ENCODE measurements at regions not wholly inside any gene's neighbourhood (a gene's known extent, or its start where the extent isn't known, plus 50 kb on each side); places are given as distances from the start of the nearest gene placed in this dataset.
A peak's percentile ranks its signal among the peaks of the same experiment; 100 is the strongest.
"Not testable (repeated sequence)": the region's sequence is repeated elsewhere in the genome, so short reads cannot be mapped to it uniquely, and the experiment has no call there.

DNA sequence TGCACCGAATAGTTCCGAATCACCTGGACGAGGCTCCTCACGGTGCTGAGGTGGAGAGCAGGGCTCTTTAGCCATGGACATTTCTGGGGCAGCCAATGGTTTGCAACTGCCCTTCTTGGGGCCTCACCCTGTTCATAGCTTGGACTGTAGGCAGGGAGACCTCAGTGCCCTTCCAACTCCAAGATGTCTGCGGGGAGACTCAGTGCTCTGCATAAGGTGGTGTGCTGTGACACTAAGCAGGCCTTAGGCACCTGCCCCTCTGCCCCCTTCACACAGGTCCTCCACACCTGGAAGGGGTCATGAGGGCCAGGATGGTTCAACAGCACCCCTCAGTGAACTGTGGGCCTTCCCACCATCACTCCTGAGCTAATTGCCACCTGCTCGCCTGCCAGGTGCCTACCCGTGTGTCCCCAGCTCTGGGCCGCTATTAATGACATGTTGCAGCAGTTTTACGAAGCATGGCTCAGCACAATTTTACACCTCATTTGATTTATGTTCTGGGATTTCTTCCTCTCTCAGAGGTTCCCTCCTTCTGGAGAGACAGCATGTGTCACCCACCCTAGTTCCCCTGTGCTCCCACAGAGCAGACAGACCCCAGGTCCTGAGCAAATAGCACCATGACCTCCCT, 101.2 kb upstream of the SMAD3 start:
- DNase-seq (ENCODE audit: low read depth): no peak

DNA sequence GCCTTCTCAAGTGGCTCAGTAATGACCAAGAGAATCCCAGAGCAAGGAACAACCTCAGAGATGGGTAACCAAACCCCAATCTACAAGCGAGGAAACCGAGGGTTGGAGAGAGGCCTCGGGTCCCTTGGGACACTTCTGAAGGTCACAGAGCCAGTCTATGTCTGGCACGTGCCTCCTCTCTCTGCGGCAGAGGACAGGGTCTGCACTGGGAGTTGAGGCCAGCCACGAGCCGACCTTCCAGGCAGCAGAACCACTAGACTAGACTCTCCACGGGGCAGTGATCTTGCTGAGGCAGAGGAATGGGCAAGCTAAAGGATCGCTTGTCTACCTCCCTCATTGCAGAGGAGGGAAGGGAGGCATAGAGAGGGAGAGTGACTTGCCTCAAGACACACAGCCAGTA, 100.6 kb upstream of the SMAD3 start:
- DNase-seq (ENCODE audit: low read depth): no peak

DNA sequence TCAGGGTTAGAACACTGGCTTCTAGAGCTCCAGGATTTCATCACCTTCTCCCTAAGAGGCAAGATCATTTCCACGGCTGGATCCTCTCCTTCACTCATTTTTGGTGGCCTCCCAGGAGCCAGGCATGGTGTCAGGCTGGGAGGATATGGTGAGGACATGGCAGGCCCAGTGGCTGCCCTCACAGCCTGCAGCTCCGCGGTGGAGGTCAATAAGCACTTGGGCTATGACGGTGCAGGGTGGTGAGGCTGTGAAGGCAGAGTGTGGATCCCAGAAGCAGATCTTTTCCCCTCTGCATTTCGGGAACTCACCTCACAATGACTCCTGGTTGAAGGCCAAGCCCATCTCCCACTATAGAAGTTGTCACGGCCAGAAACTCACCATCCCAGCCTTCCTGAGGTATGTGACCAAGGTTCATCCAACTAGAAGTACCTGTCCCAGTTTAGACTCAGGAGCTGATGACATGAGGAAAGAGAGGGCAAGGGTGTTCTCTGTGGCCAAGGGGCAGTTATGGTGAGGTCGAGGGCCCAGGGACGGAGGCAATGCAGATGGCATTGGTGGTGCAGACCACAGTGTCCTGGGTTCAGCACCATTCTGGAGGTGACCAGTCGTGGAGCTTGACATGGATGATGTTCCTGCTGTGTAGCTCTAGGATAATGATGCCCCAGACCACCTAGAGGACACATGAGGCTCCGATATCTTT, 100.1 kb upstream of the SMAD3 start:
- DNase-seq (ENCODE audit: low read depth): no peak

DNA sequence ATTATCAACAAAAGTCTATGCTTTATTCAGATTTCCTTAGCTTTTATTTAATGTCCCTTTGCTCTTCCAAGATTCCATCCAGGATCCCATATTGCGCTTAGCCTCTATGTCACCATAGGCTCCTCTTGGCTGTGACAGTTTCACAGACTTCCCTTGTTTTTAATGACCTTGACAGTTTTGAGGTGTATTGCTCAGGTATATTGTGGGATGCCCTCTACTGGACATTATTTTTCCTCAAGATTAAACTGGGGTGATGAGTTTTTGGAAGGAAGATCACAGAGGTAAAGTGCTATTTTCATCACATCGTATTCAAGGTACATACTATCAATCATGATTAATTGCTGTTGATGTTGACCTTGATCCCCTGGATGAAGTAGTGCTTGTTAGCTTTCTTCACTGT, 99.1 kb upstream of the SMAD3 start:
- DNase-seq (ENCODE audit: low read depth): no peak

DNA sequence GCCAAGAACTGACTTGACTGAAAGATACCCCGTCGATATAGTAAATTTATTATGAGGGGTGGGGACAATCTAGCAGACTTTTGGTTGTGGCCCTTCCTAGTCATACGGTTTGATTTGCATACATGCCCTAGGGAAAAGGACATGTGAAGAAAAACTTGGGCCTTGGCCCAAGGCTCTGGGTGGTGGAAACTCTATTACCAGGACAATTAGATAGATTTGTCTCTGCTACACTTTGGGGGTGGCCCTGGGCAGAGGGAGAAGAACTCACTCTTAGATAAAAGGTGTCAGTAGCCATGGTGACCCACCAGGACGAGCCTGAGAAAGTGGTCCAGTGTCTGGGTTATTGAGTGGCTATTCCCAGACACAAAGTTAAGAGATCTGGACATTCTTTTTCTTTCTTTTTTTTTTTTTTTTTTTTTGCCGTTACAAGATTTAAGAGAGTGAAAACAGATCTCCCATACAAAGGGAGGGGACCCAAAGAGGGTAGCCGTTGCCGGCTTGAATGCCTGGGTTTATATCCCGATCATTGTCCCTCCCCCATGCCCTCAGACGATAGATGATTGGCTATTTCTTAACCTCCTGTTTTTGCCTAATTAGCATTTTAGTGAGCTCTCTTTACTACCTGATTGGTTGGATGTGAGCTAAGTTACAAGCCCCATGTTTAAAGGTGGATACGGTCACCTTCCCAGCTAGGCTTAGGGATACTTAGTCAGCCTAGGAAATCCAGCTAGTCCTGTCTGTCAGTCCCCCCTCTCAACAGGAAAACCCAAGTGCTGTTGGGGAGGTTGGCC, 96.4 kb upstream of the SMAD3 start:
- no peak for DNase-seq (ENCODE audit: low read depth)

DNA sequence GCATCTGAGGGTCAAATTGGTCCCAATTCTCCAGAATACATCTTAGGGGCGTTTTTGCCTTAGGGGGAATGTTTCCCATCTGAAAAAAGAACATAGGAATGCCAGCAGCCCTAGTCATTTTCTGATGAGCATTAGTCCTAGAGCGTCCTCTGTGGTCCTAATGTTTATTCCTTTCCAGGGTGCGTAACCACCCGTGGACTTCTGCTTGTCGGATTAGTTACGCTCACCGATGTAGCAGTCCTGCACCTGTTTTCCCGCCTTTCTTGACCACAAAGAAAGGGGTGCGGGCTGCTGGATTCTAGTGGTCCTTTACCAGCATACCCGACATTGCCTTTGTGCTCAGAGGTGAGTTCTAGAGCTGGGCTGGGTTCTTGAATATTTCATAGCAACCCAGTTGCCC, 91.3 kb upstream of the SMAD3 start:
- DNase-seq (ENCODE audit: low read depth): not testable (repeated sequence)

DNA sequence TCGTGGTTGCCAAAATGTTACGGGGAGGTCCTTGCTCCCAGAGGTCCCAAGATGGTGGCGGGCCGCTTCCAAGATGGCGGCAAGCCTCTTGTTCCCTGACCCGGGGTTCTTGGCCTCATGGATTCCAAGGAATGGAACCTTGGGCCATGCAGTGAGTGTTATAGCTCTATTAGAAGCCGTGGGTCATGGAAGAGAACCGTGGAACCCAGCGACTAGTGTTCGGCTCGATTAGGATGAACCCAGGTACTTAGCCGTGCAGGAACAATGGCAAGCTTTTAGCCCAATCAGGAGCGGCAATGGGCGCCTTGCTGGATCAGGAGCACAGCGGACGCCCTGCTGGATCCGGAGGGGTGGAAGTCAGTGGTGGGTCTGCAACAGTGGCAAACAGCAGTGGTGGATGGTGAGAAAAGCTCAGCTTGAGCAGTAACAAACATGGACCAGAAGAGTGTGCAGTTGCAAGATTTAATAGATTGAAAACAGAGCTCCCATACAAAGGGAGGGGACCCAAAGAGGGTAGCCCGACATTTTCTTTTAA, 89.2 kb upstream of the SMAD3 start:
- not testable (repeated sequence) for DNase-seq (ENCODE audit: low read depth)

DNA sequence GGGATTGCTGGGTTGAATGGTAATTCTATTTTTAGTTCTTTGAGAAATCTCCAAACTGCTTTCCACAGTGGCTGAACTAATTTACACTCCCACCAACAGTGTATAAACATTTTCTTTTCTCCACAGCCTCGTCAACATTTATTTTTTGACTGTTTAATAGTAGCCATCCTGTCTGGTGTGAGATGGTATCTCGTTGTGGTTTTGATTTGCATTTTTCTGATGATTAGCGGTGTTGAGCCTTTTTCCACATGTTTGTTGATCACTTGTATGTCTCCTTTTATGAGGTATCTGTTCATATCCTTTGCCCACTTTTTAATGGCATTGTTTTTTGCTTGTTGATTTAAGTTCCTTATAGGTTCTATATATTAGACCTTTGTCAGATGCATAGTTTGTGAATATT, 85.1 kb upstream of the SMAD3 start:
- DNase-seq (ENCODE audit: low read depth): not testable (repeated sequence)

DNA sequence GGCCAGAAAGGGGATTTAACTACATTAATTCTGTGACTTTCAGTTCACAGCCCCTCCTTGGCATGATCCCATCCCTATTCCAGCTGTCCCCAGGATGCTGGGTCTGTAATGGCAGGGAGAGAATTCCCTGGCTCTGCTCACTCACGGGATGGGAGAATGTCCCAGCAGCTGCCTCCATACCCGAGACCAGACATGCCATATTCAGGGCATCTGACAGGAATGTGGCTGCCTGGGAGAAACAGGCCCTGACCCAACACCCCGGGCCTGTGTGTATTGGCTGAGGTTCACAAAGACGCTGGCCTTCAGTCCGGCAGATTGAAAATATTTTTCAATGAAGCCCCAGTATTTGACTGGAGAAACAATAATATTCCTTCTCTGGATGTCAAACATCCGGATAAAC, 83.6 kb upstream of the SMAD3 start:
- no peak for DNase-seq (ENCODE audit: low read depth)

DNA sequence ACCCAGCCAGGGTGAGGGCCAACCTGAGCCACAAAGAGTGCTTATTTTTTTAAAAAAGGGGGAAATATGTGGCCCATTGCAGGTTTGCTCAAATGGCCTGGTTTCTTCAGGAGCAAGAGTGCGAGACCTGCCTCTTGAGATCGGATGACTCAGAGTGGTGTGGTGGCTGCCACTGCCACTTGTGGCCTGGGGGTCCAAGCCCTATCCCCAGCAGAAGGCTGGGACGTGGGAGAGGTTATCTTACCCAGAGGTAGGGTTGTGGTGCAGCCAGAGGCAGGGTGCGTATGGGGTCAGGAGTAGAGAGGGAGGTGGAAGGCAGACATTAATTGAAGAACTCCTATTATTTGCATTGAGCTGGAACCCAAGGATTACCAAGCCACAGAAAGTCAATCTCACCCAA, 83.2 kb upstream of the SMAD3 start:
- DNase-seq (ENCODE audit: low read depth): no peak

DNA sequence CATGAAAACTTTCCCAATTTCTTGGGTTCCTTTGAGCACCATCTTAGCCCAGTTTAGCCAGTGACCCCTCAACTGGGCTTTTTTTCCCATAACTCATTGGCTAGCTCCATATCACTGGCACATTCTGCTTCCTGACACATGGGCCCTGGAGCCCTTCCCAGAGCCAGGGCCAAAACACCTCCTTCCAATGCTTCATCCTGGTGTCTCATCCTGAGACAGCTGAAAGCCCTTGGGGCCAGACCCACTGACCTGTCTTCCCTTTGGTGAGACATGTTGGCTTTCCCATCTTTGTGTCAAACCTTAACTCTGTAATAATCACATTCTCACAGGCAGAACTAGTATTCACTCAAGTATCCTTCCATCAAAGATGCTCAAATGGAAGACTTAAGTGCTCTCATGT, 82.6 kb upstream of the SMAD3 start:
- no peak for DNase-seq (ENCODE audit: low read depth)

DNA sequence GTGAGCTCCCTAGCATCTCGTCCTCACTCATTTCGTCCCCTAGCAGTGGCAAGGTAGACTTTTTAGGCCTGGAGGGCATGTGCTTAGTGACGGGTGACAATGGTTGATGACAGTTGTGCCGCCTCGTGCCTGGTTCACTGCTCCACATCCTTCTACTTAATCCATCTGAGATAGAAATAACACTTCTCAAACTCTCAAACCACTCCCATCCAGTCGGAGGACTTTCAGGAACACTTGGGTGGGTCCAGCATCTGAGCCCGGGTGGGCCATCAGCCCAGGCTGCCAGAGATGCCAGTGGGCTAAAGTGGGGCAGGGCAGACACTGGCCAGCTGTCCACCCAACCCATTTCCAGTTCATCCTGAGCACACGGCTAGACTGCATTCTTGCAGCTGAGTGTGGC, 79.7 kb upstream of the SMAD3 start:
- no peak for DNase-seq (ENCODE audit: low read depth)

DNA sequence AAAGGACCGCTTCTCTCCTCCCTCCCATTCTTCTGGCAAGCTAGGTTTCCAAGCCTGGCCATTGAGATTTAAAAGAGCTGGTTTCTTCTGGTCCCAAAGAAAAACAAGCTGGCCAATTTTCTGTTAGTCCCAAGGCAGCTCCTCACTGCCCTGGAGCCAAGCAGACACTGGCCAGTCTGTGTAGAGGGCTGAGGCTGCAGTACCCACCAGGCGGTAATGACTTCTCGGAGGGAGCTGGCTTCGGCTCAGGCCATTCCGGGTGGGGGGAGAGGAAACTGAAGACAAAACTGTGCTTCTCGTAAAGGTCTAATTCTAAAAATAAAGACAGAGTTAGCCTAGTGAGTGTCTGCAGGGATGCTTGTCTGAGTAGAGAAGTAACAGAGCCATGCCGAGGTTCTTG, 78.5 kb upstream of the SMAD3 start:
- no peak for DNase-seq (ENCODE audit: low read depth)

DNA sequence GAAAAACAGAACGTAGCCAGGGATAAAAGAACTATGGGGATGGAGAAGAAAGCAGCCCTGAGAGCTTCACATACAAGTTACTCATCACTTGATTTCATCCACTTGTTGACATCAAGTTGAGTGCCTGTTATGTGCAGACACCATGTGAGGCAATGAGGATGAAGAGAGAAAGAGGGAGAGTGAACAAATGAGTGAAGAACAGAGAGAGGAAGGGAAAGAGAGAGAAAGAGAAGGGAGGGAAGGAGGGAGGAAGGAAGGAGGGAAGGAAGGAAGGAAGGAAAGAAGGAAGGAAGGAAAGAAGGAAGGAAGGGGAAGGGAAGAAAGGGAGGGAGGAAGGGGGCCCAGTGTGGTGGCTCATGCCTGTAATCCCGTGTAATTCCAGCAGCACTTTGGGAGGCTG, 72.3 kb upstream of the SMAD3 start:
- DNase-seq (ENCODE audit: low read depth): no peak

DNA sequence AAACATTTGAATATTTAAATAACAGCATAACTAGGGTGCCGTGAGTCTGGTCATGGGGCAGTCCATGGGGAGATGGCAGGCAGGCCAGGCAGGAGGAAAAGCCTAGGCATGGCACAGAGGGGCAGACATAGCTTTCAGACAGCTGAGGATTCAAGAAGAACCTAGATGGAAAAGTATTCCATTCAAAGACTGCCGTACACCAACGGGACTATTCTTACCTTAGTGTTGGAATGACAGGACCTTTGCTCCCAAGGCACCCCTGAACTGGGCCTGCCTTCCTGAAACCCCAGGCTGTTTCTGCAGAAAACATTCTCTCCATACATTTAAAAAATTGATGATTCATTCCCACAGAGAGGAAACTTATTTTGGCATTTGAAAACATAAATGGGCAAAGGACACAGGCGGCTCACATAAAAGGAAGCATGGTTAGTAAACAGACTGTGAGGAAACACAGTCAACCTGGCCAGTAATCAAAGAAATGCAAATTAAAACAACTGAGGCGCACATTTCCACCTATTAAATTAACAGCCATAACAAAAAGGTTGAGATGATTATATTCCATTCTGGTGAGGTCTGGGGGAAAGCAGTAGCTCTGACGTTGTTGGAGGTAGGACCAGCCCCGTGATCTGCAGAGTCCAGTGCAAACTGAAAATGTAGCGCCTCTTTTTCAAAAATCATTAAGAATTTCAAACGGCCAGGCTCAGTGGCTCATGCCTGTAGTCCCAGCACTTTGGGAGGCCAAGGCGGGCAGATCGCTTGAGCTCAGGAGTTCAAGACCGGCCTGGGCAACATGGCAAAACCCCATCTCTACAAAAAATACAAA, 71.3 kb upstream of the SMAD3 start:
- DNase-seq (ENCODE audit: low read depth): no peak

DNA sequence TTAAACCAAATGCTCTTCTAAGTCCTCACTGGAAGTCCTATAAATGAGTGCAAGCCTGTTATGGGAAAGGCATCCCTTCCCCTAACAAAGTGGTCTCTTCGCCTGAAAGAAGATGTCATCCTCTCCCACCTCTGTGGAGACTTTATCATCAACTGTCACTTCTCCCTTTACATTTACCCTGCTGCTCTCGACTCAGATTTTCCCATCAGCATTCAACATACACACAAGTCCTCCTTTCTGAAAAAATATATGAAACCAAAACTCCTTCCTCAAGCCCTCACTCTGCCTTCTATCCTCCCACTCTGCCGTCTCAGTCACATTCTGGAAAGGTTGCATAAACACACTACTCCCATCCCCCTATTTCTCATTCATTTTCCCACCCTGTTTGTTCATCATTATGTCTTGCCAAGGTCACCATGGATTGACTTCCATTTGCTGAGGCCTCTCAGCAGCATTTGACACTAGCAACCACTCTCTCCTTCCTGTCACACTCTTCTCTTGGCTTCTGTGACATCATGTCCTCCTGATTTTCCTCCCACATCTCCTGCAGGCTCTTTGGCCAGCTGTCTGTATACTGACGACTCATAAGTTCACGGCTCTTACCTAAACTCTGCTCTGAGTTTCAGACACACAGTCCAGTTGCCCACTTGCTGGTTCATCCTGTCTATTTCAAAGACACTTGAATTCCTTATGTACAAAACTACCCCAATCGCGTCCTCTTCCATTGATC, 70.3 kb upstream of the SMAD3 start:
- peak; percentile 32 for DNase-seq (ENCODE audit: low read depth)

DNA sequence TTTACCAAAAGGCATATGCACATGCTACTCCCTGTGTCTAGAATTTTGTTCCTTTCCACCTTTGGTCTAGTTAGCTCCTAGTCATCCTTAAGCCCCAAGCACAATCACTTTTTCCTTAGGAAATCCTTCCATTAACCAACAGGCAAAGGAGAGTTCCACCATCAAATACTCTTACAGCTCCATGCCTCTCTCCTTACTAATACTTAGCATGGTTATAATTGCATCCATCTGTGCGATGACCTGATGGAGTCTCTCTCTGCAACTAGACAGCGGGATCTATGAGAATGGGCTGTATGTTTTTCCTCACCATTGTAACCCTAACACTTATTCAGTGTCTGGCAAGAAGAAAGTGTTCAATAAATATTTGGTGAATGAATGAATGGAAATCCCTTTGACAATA, 69.3 kb upstream of the SMAD3 start:
- DNase-seq (ENCODE audit: low read depth): peak; percentile 26

DNA sequence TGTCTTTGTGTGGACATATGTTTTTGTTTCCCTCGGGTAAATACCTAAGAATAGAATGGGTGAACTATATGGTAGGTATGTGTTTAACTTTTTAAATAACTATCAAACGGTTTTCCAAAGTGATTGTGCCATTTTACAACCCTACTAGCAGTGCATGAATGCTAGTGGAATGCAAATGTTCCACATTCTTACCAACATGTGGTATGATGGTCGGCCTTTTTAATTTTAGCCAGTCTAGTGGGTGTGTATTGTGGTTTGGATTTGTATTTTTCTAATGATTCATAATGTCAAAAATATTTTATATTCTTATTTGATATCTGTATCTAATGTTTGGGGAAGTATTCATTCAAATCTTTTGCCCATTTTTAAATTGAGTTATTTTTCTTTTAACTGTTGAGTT, 68.2 kb upstream of the SMAD3 start:
- DNase-seq (ENCODE audit: low read depth): peak; percentile 80

DNA sequence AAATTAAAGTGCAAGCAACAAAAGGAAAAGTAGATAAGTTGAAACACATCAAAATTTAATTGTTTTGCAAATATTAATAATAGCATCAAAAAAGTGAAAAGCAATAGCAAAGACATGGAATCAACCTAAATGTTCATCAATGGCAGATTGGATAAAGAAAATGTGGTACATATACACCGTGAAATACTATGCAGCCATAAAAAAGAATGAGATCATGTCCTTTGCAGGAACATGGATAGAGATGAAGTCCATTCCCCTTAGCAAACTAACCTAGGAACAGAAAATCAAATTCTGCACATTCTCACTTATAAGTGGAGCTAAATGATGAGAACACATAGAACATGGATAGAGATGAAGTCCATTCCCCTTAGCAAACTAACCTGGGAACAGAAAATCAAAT, 67.2 kb upstream of the SMAD3 start:
- DNase-seq (ENCODE audit: low read depth): not testable (repeated sequence)

DNA sequence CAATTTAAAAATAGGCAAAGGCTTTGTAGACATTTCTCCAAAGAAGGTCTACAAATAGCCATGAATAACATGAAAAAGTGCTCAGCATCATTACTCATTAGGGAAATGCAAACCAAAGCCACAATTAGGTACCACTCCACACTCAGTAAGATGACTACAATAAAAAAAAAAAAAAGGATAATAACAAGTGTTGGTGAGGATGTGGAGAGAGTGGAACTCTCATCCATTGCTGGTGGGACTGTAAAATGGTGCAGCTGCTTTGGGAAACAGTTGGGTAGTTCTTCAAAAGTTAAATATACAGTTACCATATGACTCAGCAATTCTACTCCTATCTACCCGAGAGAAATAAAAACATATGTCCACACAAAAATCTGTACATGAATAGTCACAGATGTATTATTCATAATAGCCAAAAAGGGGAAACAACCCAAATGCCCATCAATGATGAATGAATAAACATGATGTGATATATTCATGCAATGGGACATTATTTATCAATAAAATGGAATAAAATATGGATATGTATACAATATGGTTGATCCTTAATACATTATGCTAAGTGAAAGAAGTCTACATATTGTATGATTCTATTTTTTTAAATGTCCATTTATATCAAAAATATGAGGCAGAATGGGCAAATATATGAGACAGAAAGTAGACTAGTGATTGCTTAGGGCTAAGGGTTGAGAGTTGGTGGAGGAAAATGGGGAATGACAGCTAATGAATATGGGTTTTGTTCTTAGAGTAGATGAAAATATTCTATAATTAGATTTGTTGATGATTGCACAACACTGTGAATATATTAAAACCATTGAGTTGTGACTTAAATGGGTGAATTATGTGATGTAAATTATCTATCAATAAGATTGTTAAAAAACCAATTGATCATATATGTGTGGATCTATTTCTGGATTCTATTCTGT, 66.1 kb upstream of the SMAD3 start:
- DNase-seq (ENCODE audit: low read depth): no peak

All from fibroblast of gingiva (primary cell).